Keratinocyte (primary cell): ENCODE measurements at regions not wholly inside any gene's neighbourhood (a gene's known extent, or its start where the extent isn't known, plus 50 kb on each side); places are given as distances from the start of the nearest gene placed in this dataset.

ENCODE experiments used
- DNase-seq: peaks from one replicate; pipeline ENCODE4 v3.0.0-alpha.2; 2011; ENCODE audit warnings: low read depth, missing footprints, low spot score
- FAIRE-seq: peaks from 2 replicates; lab custom pipeline; 2011; peaks lifted over from hg19 to GRCh38; lab: Jason Lieb, UNC
- H2AFZ ChIP-seq: 2 replicates; pipeline ENCODE4 v1.6.0; 2012; ENCODE audit warnings: low read length, control low read depth, inconsistent platforms; ENCODE audit not compliant: control insufficient read depth
- H3K27ac ChIP-seq: 2 replicates; pipeline ENCODE4 v1.5.1; 2011; ENCODE audit warnings: low read length; ENCODE audit not compliant: control insufficient read depth, insufficient read depth
- H3K27me3 ChIP-seq: 3 replicates; pipeline ENCODE4 v1.6.0; 2011; ENCODE audit warnings: low read length; ENCODE audit not compliant: control insufficient read depth, insufficient read depth; ENCODE audit errors: extremely low read depth
- H3K36me3 ChIP-seq, 2 experiments: 2 replicates in 1 of 2; 3 replicates in 1 of 2; pipeline ENCODE4 v1.5.1; 2011; ENCODE audit warnings: low read length in 2 of 2, mild to moderate bottlenecking in 1 of 2; ENCODE audit not compliant: control insufficient read depth in 2 of 2, insufficient read depth in 2 of 2; ENCODE audit errors: extremely low read depth in 1 of 2
- H3K4me1 ChIP-seq: 3 replicates; pipeline ENCODE4 v1.5.1; 2011; ENCODE audit warnings: low read length; ENCODE audit not compliant: control insufficient read depth, insufficient read depth; ENCODE audit errors: extremely low read depth
- H3K4me2 ChIP-seq: 3 replicates; pipeline ENCODE4 v1.6.0; 2011; ENCODE audit warnings: low read depth, low read length; ENCODE audit not compliant: control insufficient read depth, insufficient read depth; ENCODE audit errors: extremely low read depth
- H3K4me3 ChIP-seq, 3 experiments: fragments of 200-600 bp in 1 of 3; sonication (generic) in 1 of 3; 2 replicates in 2 of 3; 3 replicates in 1 of 3; pipeline ENCODE4 v1.5.1; 2011 to 2016; ENCODE audit warnings: low read length in 3 of 3, mild to moderate bottlenecking in 3 of 3, control low read depth in 2 of 3, inconsistent platforms in 1 of 3, low read depth in 1 of 3, mixed read lengths in 1 of 3, mixed run types in 1 of 3, moderate library complexity in 1 of 3; ENCODE audit not compliant: control insufficient read depth in 2 of 3, insufficient read depth in 2 of 3; ENCODE audit errors: extremely low read depth in 1 of 3
- H3K79me2 ChIP-seq: 2 replicates; pipeline ENCODE4 v1.6.0; 2012; ENCODE audit warnings: low read length; ENCODE audit not compliant: control insufficient read depth, insufficient read depth
- H3K9ac ChIP-seq: 3 replicates; pipeline ENCODE4 v1.6.0; 2011; ENCODE audit warnings: low read length; ENCODE audit not compliant: control insufficient read depth, insufficient read depth; ENCODE audit errors: extremely low read depth
- H3K9me1 ChIP-seq: 3 replicates; pipeline ENCODE4 v1.6.0; 2011; ENCODE audit warnings: low read length; ENCODE audit not compliant: control insufficient read depth, insufficient read depth; ENCODE audit errors: extremely low read depth
- H3K9me3 ChIP-seq: 2 replicates; pipeline ENCODE4 v1.5.1; 2012; ENCODE audit warnings: low read depth, low read length; ENCODE audit not compliant: control insufficient read depth
- H4K20me1 ChIP-seq: 3 replicates; pipeline ENCODE4 v1.6.0; 2011; ENCODE audit warnings: low read length; ENCODE audit not compliant: control insufficient read depth, insufficient read depth; ENCODE audit errors: extremely low read depth
- EZH2 ChIP-seq: IDR thresholded peaks from one replicate; pipeline ENCODE4 v1.6.1; 2012; ENCODE audit warnings: inconsistent platforms, mild to moderate bottlenecking, low read length, moderate library complexity
- dilution Hi-C: fragments of 300-500 bp; cut with MboI; formaldehyde crosslinking; loops from one replicate; pipeline ENCODE4 v1.7.0; 2020; ENCODE audit warnings: low sequenced_read_pairs; ENCODE audit not compliant: extremely low pct_ligation_motif_present
- TF ChIP-seq, protein P1 (sequence below), 3 experiments: IDR thresholded peaks in 1 of 3; conservative IDR thresholded peaks in 1 of 3; optimal IDR thresholded peaks in 1 of 3; 2 replicates in 2 of 3; 3 replicates in 1 of 3; pipeline versions ENCODE3 to v1.5.1; 2011; ENCODE audit warnings: low read length in 3 of 3, mild to moderate bottlenecking in 3 of 3, moderate library complexity in 2 of 3, control low read depth in 1 of 3, inconsistent platforms in 1 of 3; ENCODE audit not compliant: insufficient read depth in 2 of 3; ENCODE audit errors: extremely low read depth in 1 of 3

DNA sequence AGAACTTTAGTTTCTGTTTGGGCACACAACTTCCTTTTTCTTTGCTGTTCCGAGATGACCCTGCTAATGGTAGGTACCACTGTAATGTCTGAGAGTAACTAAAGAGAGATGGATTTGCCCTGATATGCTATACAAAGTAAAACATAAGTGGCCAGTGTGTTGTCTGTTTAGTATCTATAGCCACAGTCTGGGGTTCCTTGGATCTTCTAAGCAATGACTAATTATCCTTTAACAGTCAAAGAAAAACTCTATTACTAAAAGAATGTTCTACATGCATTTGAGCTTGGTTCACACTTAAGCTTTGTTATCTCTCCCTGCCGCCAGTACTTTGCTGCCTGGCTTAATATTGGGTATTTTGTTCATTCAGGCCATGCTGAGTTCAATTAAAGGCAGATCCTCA, 1051.9 kb upstream of the FLRT2 start:
- dilution Hi-C loops, result no loop called here
- H3K9me1 ChIP-seq, result no peaks in the 10 kb centered on the region
- no peaks in the 10 kb centered on the region for H3K9me3 ChIP-seq
- TF ChIP-seq, protein P1, sequence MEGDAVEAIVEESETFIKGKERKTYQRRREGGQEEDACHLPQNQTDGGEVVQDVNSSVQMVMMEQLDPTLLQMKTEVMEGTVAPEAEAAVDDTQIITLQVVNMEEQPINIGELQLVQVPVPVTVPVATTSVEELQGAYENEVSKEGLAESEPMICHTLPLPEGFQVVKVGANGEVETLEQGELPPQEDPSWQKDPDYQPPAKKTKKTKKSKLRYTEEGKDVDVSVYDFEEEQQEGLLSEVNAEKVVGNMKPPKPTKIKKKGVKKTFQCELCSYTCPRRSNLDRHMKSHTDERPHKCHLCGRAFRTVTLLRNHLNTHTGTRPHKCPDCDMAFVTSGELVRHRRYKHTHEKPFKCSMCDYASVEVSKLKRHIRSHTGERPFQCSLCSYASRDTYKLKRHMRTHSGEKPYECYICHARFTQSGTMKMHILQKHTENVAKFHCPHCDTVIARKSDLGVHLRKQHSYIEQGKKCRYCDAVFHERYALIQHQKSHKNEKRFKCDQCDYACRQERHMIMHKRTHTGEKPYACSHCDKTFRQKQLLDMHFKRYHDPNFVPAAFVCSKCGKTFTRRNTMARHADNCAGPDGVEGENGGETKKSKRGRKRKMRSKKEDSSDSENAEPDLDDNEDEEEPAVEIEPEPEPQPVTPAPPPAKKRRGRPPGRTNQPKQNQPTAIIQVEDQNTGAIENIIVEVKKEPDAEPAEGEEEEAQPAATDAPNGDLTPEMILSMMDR (optimal IDR thresholded peaks at IDR 0.05 in 1 of 3, IDR thresholded peaks at IDR 0.05 in 1 of 3, conservative IDR thresholded peaks at IDR 0.05 in 1 of 3; ENCODE audit: extremely low read depth in 1 of 3, insufficient read depth in 2 of 3, low read length in 3 of 3), result no peak
- no peak for TF ChIP-seq EZH2
- FAIRE-seq (no peak), DNase-seq (no peak)
- no peaks in the 10 kb centered on the region for H4K20me1 ChIP-seq
- H3K4me2 ChIP-seq, result no peak overlapping the region
- no peaks in the 10 kb centered on the region for H3K36me3 ChIP-seq
- H3K9ac ChIP-seq, result no peak overlapping the region
- H3K27me3 ChIP-seq, result no peaks in the 10 kb centered on the region
- H3K4me1 ChIP-seq, result peaks cover 11% of the 10 kb centered on the region
- H3K27ac ChIP-seq, result no peak overlapping the region
- no peak overlapping the region for H2AFZ ChIP-seq
- H3K4me3 ChIP-seq, result no peak overlapping the region
- no peaks in the 10 kb centered on the region for H3K79me2 ChIP-seq

DNA sequence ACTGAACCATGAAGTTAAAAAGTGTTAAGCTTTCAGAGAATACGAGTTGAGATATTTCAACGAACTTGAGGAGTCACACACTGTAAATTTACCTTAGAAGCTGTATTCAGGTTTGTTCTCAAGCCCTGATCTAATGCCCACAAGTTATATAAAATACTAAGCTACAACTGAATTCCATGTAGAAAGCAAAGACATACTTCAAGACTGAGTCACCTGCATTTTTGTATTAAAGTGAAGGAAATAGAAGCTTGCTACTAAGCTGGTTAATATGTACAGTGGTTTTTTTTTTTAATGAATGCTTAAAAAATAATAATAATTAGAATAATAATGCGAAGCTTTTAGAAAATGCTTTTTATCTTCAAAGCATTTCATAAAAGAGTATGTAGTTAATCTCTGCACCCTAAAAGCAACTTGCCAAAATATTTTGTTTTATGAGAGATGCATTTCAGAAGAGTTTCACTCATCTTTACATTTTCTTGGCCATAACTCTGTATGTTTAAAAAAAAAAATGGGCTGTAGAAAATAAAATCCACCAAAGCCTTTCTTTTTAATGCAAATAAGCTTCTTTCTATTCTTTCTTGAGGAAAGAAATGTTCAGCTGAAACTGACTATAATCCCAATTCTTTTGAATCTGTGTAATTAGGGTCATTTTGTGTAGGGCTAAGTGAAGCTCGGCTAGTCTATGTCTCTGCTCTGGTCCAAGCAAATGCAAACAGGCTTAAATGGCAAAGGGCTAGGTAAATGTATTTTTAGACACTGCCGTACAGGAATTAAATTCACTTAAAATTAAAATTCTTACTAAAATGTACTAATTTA, 1047.5 kb upstream of the FLRT2 start:
- H3K4me3 ChIP-seq, result no peak overlapping the region
- dilution Hi-C loops, result no loop called here
- no peak overlapping the region for H3K4me2 ChIP-seq
- no peaks in the 10 kb centered on the region for H3K79me2 ChIP-seq
- H3K9me1 ChIP-seq, result no peaks in the 10 kb centered on the region
- no peak overlapping the region for H3K27ac ChIP-seq
- no peaks in the 10 kb centered on the region for H3K27me3 ChIP-seq
- peaks cover 17% of the 10 kb centered on the region for H3K4me1 ChIP-seq
- H3K36me3 ChIP-seq, result no peaks in the 10 kb centered on the region
- H3K9me3 ChIP-seq, result no peaks in the 10 kb centered on the region
- DNase-seq (peak; percentile 9), FAIRE-seq (peak; percentile 20)
- H4K20me1 ChIP-seq, result no peaks in the 10 kb centered on the region
- peak overlapping the region; percentile 49 for H2AFZ ChIP-seq
- no peak overlapping the region for H3K9ac ChIP-seq
- TF ChIP-seq EZH2, result no peak
- TF ChIP-seq, protein P1 (optimal IDR thresholded peaks at IDR 0.05 in 1 of 3, IDR thresholded peaks at IDR 0.05 in 1 of 3, conservative IDR thresholded peaks at IDR 0.05 in 1 of 3; ENCODE audit: extremely low read depth in 1 of 3, insufficient read depth in 2 of 3, low read length in 3 of 3), result no peak
